Spleen (tissue), 7 donors: ENCODE measurements at regions not wholly inside any gene's neighbourhood (a gene's known extent, or its start where the extent isn't known, plus 50 kb on each side); places are given as distances from the start of the nearest gene placed in this dataset.
"Not testable (repeated sequence)": the region's sequence is repeated elsewhere in the genome, so short reads cannot be mapped to it uniquely, and the experiment has no call there.

Source experiments
- POLR2A ChIP-seq, 3 donors: fragments of 450-650 bp; IDR thresholded peaks; one replicate each; pipeline ENCODE4 v1.5.1; 2017; ENCODE audit warnings: antibody characterized with exemption in 3 of 3, mild to moderate bottlenecking in 1 of 3
- TF ChIP-seq, protein P1 (sequence below), 11 experiments: fragments of 200-600 bp in 7 of 11; fragments of 450-650 bp in 4 of 11; sonication (generic) in 4 of 11; IDR thresholded peaks in 8 of 11; conservative IDR thresholded peaks in 3 of 11; 1 replicate in 7 of 11; 2 replicates in 4 of 11; pipeline versions ENCODE4 v1.4.0 to v1.8.0; 2016 to 2021; ENCODE audit warnings: antibody characterized with exemption in 11 of 11, inconsistent platforms in 4 of 11, mild to moderate bottlenecking in 1 of 11
- donor health status: DM: no; HTN: no; CAD: no; lungs with moderate emphysema.
- donor health status: DM: no; HTN: no; CAD: no.
- donor health status: DM: no; HTN: no; CAD: no.

DNA sequence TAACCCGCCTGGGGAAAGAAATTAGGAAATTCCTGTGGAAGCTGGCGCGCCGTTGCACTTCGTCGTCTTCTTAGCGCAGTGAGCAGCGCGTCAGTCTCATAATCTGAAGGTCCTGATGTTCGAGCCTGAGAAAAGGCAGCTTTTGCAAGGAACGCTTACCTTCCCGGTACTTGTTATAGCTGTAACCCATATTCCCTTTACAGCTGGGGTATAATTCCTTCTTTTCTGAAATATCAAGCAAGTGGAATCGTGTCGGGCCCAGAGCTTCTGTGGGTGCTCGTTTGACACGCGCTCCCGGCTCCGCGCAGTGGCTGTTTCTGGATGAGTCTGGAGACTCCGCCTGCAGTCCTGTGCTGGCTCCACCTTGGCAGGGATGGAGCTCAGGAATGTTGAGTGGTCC, 491.2 kb downstream of the PRIM2 start:
- TF ChIP-seq, protein P1, sequence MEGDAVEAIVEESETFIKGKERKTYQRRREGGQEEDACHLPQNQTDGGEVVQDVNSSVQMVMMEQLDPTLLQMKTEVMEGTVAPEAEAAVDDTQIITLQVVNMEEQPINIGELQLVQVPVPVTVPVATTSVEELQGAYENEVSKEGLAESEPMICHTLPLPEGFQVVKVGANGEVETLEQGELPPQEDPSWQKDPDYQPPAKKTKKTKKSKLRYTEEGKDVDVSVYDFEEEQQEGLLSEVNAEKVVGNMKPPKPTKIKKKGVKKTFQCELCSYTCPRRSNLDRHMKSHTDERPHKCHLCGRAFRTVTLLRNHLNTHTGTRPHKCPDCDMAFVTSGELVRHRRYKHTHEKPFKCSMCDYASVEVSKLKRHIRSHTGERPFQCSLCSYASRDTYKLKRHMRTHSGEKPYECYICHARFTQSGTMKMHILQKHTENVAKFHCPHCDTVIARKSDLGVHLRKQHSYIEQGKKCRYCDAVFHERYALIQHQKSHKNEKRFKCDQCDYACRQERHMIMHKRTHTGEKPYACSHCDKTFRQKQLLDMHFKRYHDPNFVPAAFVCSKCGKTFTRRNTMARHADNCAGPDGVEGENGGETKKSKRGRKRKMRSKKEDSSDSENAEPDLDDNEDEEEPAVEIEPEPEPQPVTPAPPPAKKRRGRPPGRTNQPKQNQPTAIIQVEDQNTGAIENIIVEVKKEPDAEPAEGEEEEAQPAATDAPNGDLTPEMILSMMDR (IDR thresholded peaks at IDR 0.05 in 8 of 11, conservative IDR thresholded peaks at IDR 0.05 in 3 of 11) = not testable (repeated sequence)
- TF ChIP-seq POLR2A (IDR thresholded peaks at IDR 0.05) = not testable (repeated sequence)
